ENCODE measurements at regions not wholly inside any gene's neighbourhood (a gene's known extent, or its start where the extent isn't known, plus 50 kb on each side); places are given as distances from the start of the nearest gene placed in this dataset.

GRCh38 chr13:80551650-80552497 is 210.9 kb upstream of the SPRY2 start:
- CTCF ChIA-PET = no interaction called here
- Histone ChIP-seq H3K9me3 (ENCODE audit: control insufficient read depth, insufficient read depth, low read depth, low read length) (no peaks in the 10 kb centered on the region), H3K4me1 (ENCODE audit: control insufficient read depth, insufficient read depth, low read length) (no peaks in the 10 kb centered on the region), H3K4me3 (ENCODE audit: low read depth, low read length) (no peak overlapping the region), H3K36me3 (ENCODE audit: control insufficient read depth in 2 of 2, insufficient read depth in 1 of 2, low read length in 2 of 2) (no peaks in the 10 kb centered on the region), H3K27ac (ENCODE audit: extremely low read depth, low read depth, low read length) (no peak overlapping the region)
- POLR2A ChIA-PET = no interaction called here
- no peak for TF ChIP-seq ZNF48 (tag by site-specific recombination; IDR thresholded peaks at IDR 0.05)
- TF ChIP-seq WT1 (tag by site-specific recombination; IDR thresholded peaks at IDR 0.05) = peak; percentile 93

- Histone ChIP-seq H3K4me3 (ENCODE audit: low read depth, low read length) (no peak overlapping the region), H3K4me1 (ENCODE audit: control insufficient read depth, insufficient read depth, low read length) (no peaks in the 10 kb centered on the region), H3K27ac (ENCODE audit: extremely low read depth, low read depth, low read length) (no peak overlapping the region), H3K36me3 (ENCODE audit: control insufficient read depth in 2 of 2, insufficient read depth in 1 of 2, low read length in 2 of 2) (no peaks in the 10 kb centered on the region), H3K9me3 (ENCODE audit: control insufficient read depth, insufficient read depth, low read depth, low read length) (no peaks in the 10 kb centered on the region)
- CTCF ChIA-PET = interaction anchor here (0.6 kb wide), 2 partner anchors 17 to 853 kb away, joined by 3 read pairs; no protein-coding TSS in a partner anchor
- TF ChIP-seq ZNF449 (tag by site-specific recombination; IDR thresholded peaks at IDR 0.05) = no peak
- TF ChIP-seq ZNF530 (tag by site-specific recombination; IDR thresholded peaks at IDR 0.05; ENCODE audit: low read depth) = no peak
- POLR2A ChIA-PET = no interaction called here
Measured at GRCh38 chr13:80550971-80551441, 210.1 kb upstream of the SPRY2 start.

GRCh38 chr13:80548915-80549314 is 208.0 kb upstream of the SPRY2 start:
- H3K4me1 ChIP-seq (ENCODE audit: control insufficient read depth, insufficient read depth, low read length) = no peaks in the 10 kb centered on the region
- no peak overlapping the region for H3K4me3 ChIP-seq (ENCODE audit: low read depth, low read length)
- POLR2A ChIA-PET = no interaction called here
- TF ChIP-seq KLF10 (tag by site-specific recombination; IDR thresholded peaks at IDR 0.05) = no peak
- TF ChIP-seq ZNF266 (tag by site-specific recombination; IDR thresholded peaks at IDR 0.05; ENCODE audit: low read depth) = no peak
- no peak for TF ChIP-seq WT1 (tag by site-specific recombination; IDR thresholded peaks at IDR 0.05)
- TF ChIP-seq ZBTB10 (tag by site-specific recombination; IDR thresholded peaks at IDR 0.05) = no peak
- no peak for TF ChIP-seq ZNF341 (tag by site-specific recombination; IDR thresholded peaks at IDR 0.05; ENCODE audit: low read depth)
- no peak for TF ChIP-seq HOXC10 (CRISPR knock-in tag; IDR thresholded peaks at IDR 0.05)
- TF ChIP-seq SP7 (tag by site-specific recombination; IDR thresholded peaks at IDR 0.05) = no peak
- no peak for TF ChIP-seq HIC1 (tag by site-specific recombination; IDR thresholded peaks at IDR 0.05)
- TF ChIP-seq ZXDB (tag by site-specific recombination; IDR thresholded peaks at IDR 0.05) = no peak
- no peak for TF ChIP-seq GLI2 (tag by site-specific recombination; IDR thresholded peaks at IDR 0.05; ENCODE audit: borderline replicate concordance, low read depth)
- no peak for TF ChIP-seq ZNF248 (tag by site-specific recombination; IDR thresholded peaks at IDR 0.05)
- TF ChIP-seq EGR2 (tag by site-specific recombination; IDR thresholded peaks at IDR 0.05; ENCODE audit: low read depth) = no peak
- TF ChIP-seq ZNF23 (tag by site-specific recombination; IDR thresholded peaks at IDR 0.05; ENCODE audit: borderline replicate concordance) = no peak
- H3K27ac ChIP-seq (ENCODE audit: extremely low read depth, low read depth, low read length) = no peak overlapping the region
- H3K36me3 ChIP-seq (ENCODE audit: control insufficient read depth in 2 of 2, insufficient read depth in 1 of 2, low read length in 2 of 2) = no peaks in the 10 kb centered on the region
- CTCF ChIA-PET = no interaction called here
- no peaks in the 10 kb centered on the region for H3K9me3 ChIP-seq (ENCODE audit: control insufficient read depth, insufficient read depth, low read depth, low read length)
